Astrocyte of the hippocampus (primary cell): ENCODE measurements at regions not wholly inside any gene's neighbourhood (a gene's known extent, or its start where the extent isn't known, plus 50 kb on each side); places are given as distances from the start of the nearest gene placed in this dataset.

ENCODE experiments used
- DNase-seq: peaks from one replicate; pipeline ENCODE4 v3.0.0; 2011; ENCODE audit warnings: low read depth, low spot score

GRCh38 chr15:94677202-94677790, 445.9 kb downstream of the MCTP2 start:
- no peak for DNase-seq

GRCh38 chr15:94682171-94682570, 450.8 kb downstream of the MCTP2 start:
- no peak for DNase-seq

- DNase-seq, result no peak
Measured at GRCh38 chr15:94683902-94684301, 452.5 kb downstream of the MCTP2 start.

GRCh38 chr15:94691169-94691568, 459.8 kb downstream of the MCTP2 start:
- no peak for DNase-seq

- no peak for DNase-seq
Measured at GRCh38 chr15:94692710-94693109, 461.3 kb downstream of the MCTP2 start.

GRCh38 chr15:94700211-94700610, 468.9 kb downstream of the MCTP2 start:
- DNase-seq, result no peak

GRCh38 chr15:94701281-94701985, 470.1 kb downstream of the MCTP2 start:
- no peak for DNase-seq

GRCh38 chr15:94703596-94703995, 472.2 kb downstream of the MCTP2 start:
- DNase-seq, result no peak

- DNase-seq, result no peak
Measured at GRCh38 chr15:94704421-94704820, 473.1 kb downstream of the MCTP2 start.

- DNase-seq, result no peak
Measured at GRCh38 chr15:94704946-94705345, 473.6 kb downstream of the MCTP2 start.

GRCh38 chr15:94709319-94709718, 478.0 kb downstream of the MCTP2 start:
- DNase-seq, result no peak

GRCh38 chr15:94722024-94722636, 490.8 kb downstream of the MCTP2 start:
- DNase-seq, result no peak

- no peak for DNase-seq
Measured at GRCh38 chr15:94723801-94724200, 492.4 kb downstream of the MCTP2 start.

- DNase-seq, result no peak
Measured at GRCh38 chr15:94731286-94731685, 499.9 kb downstream of the MCTP2 start.

GRCh38 chr15:94734460-94734859, 503.1 kb downstream of the MCTP2 start:
- no peak for DNase-seq

GRCh38 chr15:94736236-94736635, 504.9 kb downstream of the MCTP2 start:
- DNase-seq, result no peak

- no peak for DNase-seq
Measured at GRCh38 chr15:94739639-94740038, 508.3 kb downstream of the MCTP2 start.

- no peak for DNase-seq
Measured at GRCh38 chr15:94740469-94740868, 509.1 kb downstream of the MCTP2 start.

GRCh38 chr15:94743668-94744067, 512.3 kb downstream of the MCTP2 start:
- DNase-seq, result no peak

- no peak for DNase-seq
Measured at GRCh38 chr15:94744080-94744793, 512.9 kb downstream of the MCTP2 start.

- DNase-seq, result no peak
Measured at GRCh38 chr15:94745371-94745770, 514.0 kb downstream of the MCTP2 start.

GRCh38 chr15:94747510-94747909, 516.1 kb downstream of the MCTP2 start:
- no peak for DNase-seq
